Hepatocyte (in vitro differentiated cells): ENCODE measurements at regions not wholly inside any gene's neighbourhood (a gene's known extent, or its start where the extent isn't known, plus 50 kb on each side); places are given as distances from the start of the nearest gene placed in this dataset.

Experiments
- EZH2 ChIP-seq: fragments of 200-600 bp; sonication (generic); IDR thresholded peaks from 2 replicates; pipeline ENCODE4 v1.6.1; 2016; ENCODE audit warnings: antibody characterized with exemption, mild to moderate bottlenecking, borderline replicate concordance
- TF ChIP-seq, protein P1 (sequence below): fragments of 200-600 bp; sonication (generic); IDR thresholded peaks from 2 replicates; pipeline ENCODE4 v1.5.1; 2016; ENCODE audit warnings: antibody characterized with exemption, mild to moderate bottlenecking; ENCODE audit not compliant: poor library complexity

DNA sequence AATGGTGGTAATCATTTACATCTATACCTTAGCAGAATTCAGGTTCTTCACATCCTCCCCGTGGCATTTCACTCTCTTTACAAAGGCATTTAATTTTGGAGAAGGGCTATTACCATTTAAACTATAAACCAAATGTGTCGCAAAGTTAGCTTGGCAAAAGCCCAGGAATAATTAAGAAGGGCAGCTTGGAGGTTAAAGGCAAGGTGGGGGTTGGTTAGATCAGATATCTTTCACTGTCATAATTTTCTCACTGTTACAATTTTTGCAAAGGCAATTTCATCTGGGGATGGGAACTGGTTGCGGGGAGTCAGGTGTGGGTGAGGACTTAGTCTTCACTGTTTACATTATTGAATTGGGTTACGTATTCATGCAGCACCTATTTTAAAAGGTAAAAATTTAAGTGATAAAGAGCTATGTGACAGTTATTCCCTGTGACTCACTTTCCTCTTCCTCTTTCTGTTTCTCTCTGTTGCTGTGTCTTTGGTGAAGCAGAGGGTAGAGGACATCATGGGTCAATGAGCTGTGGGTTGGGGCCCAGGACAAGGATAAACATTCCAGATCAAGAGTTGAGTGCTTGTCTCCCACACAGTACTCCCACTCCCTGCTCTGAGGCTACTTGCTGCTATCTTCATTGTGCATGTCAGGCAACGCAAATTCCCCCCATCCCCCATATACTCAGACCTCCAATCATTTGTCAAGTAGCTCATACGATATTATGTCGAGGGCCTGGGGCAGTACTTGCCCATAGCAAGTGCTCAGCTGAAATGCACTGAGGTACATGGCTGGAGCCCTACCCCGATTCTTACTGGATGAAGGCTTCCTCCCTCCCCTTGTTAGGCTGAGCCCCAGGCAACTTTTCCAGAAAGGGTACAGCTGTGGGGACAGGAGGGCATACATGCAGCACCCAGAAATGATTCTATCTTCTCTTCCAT lies 223.1 kb upstream of the MYLIP start:
- TF ChIP-seq, protein P1, sequence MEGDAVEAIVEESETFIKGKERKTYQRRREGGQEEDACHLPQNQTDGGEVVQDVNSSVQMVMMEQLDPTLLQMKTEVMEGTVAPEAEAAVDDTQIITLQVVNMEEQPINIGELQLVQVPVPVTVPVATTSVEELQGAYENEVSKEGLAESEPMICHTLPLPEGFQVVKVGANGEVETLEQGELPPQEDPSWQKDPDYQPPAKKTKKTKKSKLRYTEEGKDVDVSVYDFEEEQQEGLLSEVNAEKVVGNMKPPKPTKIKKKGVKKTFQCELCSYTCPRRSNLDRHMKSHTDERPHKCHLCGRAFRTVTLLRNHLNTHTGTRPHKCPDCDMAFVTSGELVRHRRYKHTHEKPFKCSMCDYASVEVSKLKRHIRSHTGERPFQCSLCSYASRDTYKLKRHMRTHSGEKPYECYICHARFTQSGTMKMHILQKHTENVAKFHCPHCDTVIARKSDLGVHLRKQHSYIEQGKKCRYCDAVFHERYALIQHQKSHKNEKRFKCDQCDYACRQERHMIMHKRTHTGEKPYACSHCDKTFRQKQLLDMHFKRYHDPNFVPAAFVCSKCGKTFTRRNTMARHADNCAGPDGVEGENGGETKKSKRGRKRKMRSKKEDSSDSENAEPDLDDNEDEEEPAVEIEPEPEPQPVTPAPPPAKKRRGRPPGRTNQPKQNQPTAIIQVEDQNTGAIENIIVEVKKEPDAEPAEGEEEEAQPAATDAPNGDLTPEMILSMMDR = no peak
- no peak for TF ChIP-seq EZH2
